ENCODE measurements at regions not wholly inside any gene's neighbourhood (a gene's known extent, or its start where the extent isn't known, plus 50 kb on each side); places are given as distances from the start of the nearest gene placed in this dataset.
"Not testable (repeated sequence)": the region's sequence is repeated elsewhere in the genome, so short reads cannot be mapped to it uniquely, and the experiment has no call there.

GRCh38 chr7:86366946-86367345, 276.8 kb upstream of the GRM3 start:
- no peak for DNase-seq

GRCh38 chr7:86340407-86340806, 303.3 kb upstream of the GRM3 start:
- DNase-seq, result not testable (repeated sequence)

GRCh38 chr7:86339051-86339450, 304.7 kb upstream of the GRM3 start:
- DNase-seq, result no peak

GRCh38 chr7:86328801-86329433, 314.8 kb upstream of the GRM3 start:
- no peak for DNase-seq

- no peak for DNase-seq
Observed at GRCh38 chr7:86326847-86327246, 316.9 kb upstream of the GRM3 start.

- no peak for DNase-seq
Observed at GRCh38 chr7:86320889-86321288, 322.8 kb upstream of the GRM3 start.

- DNase-seq, result no peak
Observed at GRCh38 chr7:86320341-86320740, 323.4 kb upstream of the GRM3 start.

- DNase-seq, result no peak
Observed at GRCh38 chr7:86313842-86314241, 329.9 kb upstream of the GRM3 start.

GRCh38 chr7:86301301-86301700, 342.4 kb upstream of the GRM3 start:
- no peak for DNase-seq

GRCh38 chr7:86295526-86295925, 348.2 kb upstream of the GRM3 start:
- no peak for DNase-seq

- no peak for DNase-seq
Observed at GRCh38 chr7:86282014-86282682, 361.6 kb upstream of the GRM3 start.

- DNase-seq, result no peak
Observed at GRCh38 chr7:86280150-86280549, 363.6 kb upstream of the GRM3 start.

- DNase-seq, result no peak
Observed at GRCh38 chr7:86262781-86263180, 380.9 kb upstream of the GRM3 start.

GRCh38 chr7:86257894-86258293, 385.8 kb upstream of the GRM3 start:
- DNase-seq, result no peak

GRCh38 chr7:86252406-86252805, 391.3 kb upstream of the GRM3 start:
- no peak for DNase-seq

GRCh38 chr7:86248977-86249376, 394.7 kb upstream of the GRM3 start:
- no peak for DNase-seq

GRCh38 chr7:86243171-86243570, 400.5 kb upstream of the GRM3 start:
- no peak for DNase-seq

GRCh38 chr7:86226191-86226590, 417.5 kb upstream of the GRM3 start:
- DNase-seq, result no peak

- no peak for DNase-seq
Observed at GRCh38 chr7:86222806-86223205, 420.9 kb upstream of the GRM3 start.

GRCh38 chr7:86214734-86215133, 429.0 kb upstream of the GRM3 start:
- no peak for DNase-seq

- no peak for DNase-seq
Observed at GRCh38 chr7:86212976-86213375, 430.7 kb upstream of the GRM3 start.

- DNase-seq, result no peak
Observed at GRCh38 chr7:86209036-86209435, 434.7 kb upstream of the GRM3 start.

- DNase-seq, result no peak
Observed at GRCh38 chr7:86207740-86208139, 436.0 kb upstream of the GRM3 start.

GRCh38 chr7:86202833-86203232, 440.9 kb upstream of the GRM3 start:
- no peak for DNase-seq

- DNase-seq, result no peak
Observed at GRCh38 chr7:86201767-86202166, 441.9 kb upstream of the GRM3 start.
